Activated CD4-positive, alpha-beta T cell treated with anti-CD3 and anti-CD28 coated beads for 24 hours (primary cell): ENCODE measurements at regions not wholly inside any gene's neighbourhood (a gene's known extent, or its start where the extent isn't known, plus 50 kb on each side); places are given as distances from the start of the nearest gene placed in this dataset.

ENCODE experiments used
- DNase-seq, 2 donors: peaks; one replicate each; pipeline ENCODE4 v3.0.0-alpha.2; 2020; ENCODE audit warnings: low read depth in 2 of 2

- DNase-seq = no peak
Measured at GRCh38 chr20:60506061-60506460, 547.8 kb downstream of the CDH26 start.

DNA sequence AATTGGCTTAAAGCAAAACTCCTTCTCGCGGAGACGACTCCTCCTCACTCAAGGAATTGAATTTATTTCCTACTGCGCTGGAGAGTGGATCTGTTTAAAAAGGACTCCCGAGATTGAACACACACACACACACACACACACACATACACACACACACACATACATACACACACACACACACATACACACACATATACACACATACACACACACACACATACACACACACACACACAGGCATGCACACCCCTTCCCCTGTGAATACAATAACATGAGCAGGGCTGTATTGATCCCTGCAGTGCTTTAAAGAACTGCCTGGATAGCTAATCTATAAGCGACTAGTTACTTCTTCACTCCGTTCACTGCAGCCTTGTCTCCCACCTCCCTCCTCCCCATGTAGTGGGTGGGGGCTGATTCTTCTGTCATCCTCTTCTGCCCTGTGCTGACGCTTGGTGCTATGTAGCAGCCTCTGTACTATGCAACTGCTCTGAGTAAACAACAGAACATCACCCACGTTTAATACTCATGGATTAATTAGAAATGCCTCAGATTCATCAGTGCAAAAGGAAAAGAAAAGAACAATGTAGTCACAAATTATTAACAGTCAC, 549.0 kb downstream of the CDH26 start:
- no peak for DNase-seq

DNA sequence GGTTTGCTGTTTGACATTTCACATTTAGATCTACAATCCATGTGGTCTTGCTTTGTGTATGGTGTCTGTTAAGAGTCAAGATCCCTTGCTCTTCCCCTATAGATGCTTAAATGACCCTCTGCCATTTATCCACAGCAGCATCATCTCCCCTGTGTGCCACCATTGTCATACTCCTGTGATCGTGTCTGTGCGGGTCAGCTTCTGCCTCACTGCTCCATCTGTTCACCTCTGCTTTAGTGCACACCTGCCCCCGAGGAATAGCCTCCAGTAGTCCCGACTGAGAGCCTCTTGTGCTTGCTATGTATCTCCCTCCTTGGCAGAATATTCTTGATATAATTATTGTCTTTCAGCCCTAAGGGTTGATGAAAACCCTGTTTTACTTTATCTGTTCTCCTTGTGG, 551.2 kb downstream of the CDH26 start:
- no peak for DNase-seq

GRCh38 chr20:60510356-60510755, 552.1 kb downstream of the CDH26 start:
- no peak for DNase-seq

- no peak for DNase-seq
Measured at GRCh38 chr20:60512443-60512842, 554.2 kb downstream of the CDH26 start.

DNA sequence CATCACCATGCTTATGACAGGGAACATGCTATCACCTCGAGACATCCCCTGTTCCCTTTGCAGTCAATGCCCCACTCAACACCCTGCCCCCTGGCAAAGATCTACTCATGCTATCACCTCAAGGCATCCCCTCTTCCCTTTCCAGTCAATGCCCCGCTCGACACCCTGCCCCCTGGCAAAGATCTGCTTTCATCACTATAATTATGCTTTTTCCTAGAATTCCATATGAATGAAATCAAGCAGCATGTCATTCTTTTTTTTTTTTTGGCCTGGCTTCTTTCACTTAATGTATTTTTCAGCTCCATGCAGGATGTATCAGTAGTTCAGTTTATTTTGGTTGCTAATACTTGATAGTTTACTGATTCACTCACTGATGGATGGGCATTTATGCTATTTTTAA, 554.9 kb downstream of the CDH26 start:
- DNase-seq = no peak

- DNase-seq = no peak
Measured at GRCh38 chr20:60516442-60516841, 558.2 kb downstream of the CDH26 start.

DNA sequence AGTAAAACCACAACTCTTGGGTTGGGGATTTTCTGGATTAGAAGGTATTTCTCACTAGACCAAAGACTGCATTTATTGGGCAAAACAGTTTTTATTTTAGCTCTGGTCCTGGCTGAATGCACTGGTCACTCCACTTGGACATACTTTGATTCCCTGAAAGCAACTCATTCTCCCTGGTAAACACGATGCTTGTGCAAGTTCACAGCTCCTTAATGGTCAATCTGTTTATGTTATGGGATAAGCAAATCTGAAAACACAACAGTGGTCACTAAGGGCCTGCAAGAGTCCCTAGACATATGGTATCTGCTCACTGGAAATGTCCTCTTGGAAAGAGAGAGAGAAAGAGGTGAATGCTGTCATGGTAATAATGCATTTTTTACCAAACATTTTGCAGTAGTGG, 559.8 kb downstream of the CDH26 start:
- no peak for DNase-seq

DNA sequence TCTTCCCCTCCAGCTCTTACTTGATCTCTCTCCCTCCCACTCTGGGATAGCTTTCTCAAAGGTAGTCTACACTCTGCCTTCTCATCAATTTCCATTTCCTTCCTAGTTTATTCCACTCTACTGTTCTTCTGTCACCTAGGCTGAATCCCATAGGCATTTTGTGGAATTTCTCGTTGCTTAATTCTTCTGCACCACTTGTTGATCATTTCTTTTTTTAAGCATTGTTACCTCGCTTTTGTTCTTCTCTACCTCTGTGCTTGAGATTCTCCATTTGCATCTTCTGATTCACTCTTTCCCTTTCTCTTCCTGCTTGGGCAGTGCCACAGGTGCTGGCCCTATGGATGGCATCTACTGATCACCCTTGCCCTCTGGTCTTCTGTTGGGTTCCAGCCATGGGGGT, 567.2 kb downstream of the CDH26 start:
- DNase-seq = no peak

DNA sequence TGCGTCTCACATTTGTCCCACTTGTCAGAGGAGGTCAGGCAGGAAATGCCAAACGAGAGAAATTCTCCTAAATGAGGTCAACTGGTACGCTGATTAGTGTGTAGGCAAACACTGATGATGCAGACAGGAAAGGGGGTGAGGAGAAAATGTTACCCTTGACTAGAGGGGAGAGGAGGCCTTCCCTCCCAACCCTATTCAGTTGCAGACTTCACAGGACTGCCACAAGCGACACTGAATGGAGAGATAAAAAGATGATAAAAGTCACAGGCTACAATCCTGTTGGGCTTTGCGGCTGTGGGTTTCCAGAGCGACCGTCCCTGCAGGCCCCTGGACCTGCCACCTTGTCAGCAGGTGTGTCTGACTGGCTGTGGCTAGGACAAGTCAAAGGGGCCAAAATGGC, 569.4 kb downstream of the CDH26 start:
- DNase-seq = no peak

GRCh38 chr20:60528141-60528540, 569.9 kb downstream of the CDH26 start:
- no peak for DNase-seq

- no peak for DNase-seq
Measured at GRCh38 chr20:60529149-60529548, 570.9 kb downstream of the CDH26 start.

DNA sequence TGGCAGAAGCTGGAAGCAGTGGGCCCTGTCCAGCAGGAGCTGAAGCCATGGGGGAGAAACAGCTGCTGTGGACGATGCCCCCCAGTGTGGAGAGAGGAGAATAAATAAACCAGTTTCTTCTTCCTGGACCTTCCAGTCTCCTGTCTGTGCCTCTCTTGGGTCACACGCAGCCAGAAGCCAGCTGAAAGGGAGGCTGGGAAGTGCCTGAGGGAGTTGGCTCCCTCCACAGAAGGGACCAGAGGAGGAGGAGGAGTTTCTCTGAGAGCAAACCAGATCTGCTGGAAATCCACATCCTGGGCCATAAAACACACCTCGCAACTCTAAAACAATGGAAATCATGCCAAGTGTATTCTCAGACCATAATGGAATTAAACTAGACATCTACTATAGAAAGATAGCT, 577.0 kb downstream of the CDH26 start:
- no peak for DNase-seq

DNA sequence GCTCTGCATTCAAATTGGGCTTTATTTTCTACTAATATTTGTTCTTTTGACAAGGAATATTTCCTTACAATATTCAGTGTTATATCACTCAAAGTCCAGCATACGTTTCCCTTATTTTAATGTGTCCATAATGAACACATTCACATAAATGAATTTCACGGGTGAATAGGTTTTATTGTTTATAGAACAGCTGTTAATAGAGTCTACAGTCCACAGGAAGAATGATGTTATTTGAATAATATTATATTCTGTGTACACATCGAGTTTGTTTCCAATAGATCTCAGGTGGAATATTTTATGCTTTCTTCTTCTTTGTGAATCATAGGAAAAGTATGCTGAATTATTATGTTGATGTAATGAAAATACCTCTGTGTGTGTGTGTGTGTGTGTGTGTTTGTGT, 582.4 kb downstream of the CDH26 start:
- DNase-seq = no peak

DNA sequence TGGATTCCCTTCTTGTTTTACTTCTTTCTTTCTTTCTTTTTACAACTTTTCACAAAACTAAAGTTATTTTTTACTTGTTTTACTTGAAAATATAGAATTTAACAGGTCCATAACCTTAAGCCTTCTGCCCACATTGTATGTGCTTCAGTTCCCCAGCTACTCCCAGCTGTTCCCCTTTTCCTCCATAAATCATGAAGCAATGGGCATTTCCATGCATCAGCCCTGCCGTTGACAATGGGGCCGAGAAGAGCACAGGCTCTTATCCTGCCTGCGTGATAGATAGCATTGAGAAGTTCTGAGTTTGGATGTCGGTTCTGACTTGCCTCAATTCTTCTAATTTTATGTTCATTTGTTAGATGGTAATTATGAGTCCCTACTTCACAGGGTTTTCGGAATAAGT, 583.8 kb downstream of the CDH26 start:
- no peak for DNase-seq

DNA sequence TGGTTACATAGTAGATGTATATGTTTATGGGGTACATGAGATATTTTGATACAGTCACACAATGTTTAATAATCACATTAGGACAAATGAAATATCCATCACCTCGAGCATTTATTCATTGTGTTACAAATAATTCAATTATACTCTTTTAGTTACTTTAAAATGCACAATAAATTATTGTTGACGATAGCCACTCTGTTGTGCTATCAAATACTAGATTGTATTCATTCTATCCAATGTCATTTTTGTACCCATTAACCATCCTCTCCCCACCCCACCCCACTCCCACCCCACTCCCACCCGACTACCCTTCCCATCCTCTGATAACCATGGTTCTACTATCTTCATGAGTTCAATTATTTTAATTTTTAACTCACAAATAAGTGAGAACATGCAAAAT, 585.4 kb downstream of the CDH26 start:
- no peak for DNase-seq

DNA sequence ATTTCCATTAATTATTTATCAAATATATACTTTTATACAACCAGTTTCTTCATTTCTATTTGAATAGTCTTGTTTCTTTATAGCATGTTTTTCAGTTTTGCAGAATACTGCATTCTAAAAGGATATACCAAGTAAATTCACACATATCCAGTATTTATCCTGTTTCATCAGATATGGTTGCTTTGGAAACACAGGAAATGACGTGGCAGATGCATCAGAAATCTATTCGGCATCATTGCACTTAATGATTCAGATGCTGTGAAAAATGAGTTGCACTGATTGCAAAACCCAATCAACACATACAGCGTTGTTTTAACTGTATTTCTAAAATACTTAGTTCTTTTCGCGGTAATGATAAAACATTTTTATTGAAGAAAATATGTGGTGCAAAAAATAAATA, 594.9 kb downstream of the CDH26 start:
- no peak for DNase-seq

- DNase-seq = no peak
Measured at GRCh38 chr20:60558486-60558885, 600.3 kb downstream of the CDH26 start.

GRCh38 chr20:60559462-60559861, 601.2 kb downstream of the CDH26 start:
- DNase-seq = no peak

- DNase-seq = no peak
Measured at GRCh38 chr20:60561052-60561451, 602.8 kb downstream of the CDH26 start.

DNA sequence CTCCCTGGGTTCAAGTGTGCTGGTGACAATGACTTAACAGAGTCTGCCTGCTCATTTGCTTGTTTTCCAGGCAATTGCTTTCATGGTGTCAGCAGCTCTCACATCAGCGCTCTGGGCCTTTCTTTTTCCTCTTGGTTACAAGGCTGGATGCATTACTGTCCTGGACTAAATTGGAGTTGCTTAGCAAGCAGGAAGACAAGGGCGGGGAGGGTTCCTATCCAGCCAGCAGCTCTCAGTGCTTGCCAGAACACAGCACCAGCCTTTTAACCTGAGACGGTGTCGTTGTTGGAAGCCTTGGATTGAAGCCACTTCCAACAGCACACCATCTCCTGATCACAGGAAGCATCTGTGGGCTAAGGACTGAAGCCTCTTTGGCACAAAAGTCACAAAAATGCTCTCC, 606.9 kb downstream of the CDH26 start:
- no peak for DNase-seq

DNA sequence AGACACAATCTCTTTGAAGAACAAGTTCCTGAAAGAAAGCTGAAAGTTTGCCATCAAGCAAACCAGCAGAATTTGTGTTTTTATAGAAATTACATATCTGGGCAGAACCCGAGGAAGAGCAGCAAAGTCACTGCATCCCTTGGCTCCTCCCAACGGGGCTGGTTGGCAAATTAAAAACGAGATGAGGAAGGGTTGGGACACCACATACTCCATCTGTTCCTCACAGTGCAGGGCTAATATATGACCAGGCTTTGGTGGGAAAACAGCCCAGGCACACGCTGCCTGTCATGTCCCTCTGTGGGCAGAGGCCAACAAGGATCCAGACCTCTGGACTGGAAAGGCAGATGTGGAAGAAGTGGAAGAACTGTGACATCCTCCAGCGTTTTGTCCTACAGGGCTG, 607.3 kb downstream of the CDH26 start:
- no peak for DNase-seq

- no peak for DNase-seq
Measured at GRCh38 chr20:60569116-60569515, 610.9 kb downstream of the CDH26 start.

DNA sequence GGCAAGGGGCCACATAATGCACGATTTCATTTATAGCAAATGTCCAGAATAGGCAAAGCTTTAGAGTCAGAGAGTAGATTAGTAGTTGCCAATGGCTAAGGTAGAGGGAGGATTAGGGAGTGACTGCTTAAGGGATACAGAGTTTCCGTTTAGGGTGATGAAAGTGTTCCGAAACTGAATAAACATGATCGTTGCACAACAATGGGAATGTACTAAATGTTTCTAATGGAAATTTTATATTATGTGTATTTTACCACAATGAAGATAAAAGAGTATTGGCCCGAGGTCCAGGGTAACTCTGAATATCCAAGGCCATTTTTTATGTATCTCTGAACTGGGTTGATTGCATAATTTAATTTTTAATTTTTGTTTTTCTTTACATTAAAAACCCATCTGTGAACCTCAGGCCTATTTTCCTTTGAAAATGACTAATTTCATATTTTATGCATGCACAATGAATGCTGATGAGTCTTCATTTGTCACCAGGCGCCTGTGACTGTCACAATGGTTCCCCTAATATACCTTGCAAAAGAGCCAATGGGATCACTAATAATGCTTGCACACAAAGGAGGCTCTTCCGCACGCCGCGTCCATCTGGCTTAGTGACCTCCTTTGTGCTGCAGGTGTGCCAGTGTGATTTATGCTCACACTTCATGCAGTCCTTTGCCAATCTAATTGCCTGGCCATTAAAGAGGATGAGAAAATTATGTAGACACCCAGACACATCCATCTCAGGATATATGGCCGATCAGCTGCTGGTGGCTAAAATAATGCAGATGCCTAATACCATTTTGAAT, 612.5 kb downstream of the CDH26 start:
- DNase-seq = no peak
